ENCODE measurements at regions not wholly inside any gene's neighbourhood (a gene's known extent, or its start where the extent isn't known, plus 50 kb on each side); places are given as distances from the start of the nearest gene placed in this dataset.

- H3K4me3 ChIP-seq (ENCODE audit: low read depth in 1 of 2, low read length in 1 of 2), result no peak overlapping the region
- no peaks in the 10 kb centered on the region for H3K9me3 ChIP-seq
- no peaks in the 10 kb centered on the region for H3K4me1 ChIP-seq (ENCODE audit: control insufficient read depth in 1 of 2, insufficient read depth in 1 of 2, low read depth in 1 of 2, low read length in 1 of 2)
- no peaks in the 10 kb centered on the region for H3K27me3 ChIP-seq
- no peak overlapping the region for H3K27ac ChIP-seq
- no peaks in the 10 kb centered on the region for H3K36me3 ChIP-seq
- TF ChIP-seq CTCF (IDR thresholded peaks at IDR 0.05), result no peak
These were observed 359.0 kb downstream of the SEC23A start for GRCh38 chr14:38743966-38744584.

- Histone ChIP-seq H3K27ac (no peak overlapping the region), H3K36me3 (no peaks in the 10 kb centered on the region), H3K27me3 (no peaks in the 10 kb centered on the region), H3K9me3 (no peaks in the 10 kb centered on the region), H3K4me1 (ENCODE audit: control insufficient read depth in 1 of 2, insufficient read depth in 1 of 2, low read depth in 1 of 2, low read length in 1 of 2) (no peaks in the 10 kb centered on the region), H3K4me3 (ENCODE audit: low read depth in 1 of 2, low read length in 1 of 2) (no peak overlapping the region)
- no peak for TF ChIP-seq CTCF (IDR thresholded peaks at IDR 0.05)
These were observed 365.2 kb downstream of the SEC23A start for GRCh38 chr14:38737686-38738407.

GRCh38 chr14:38735005-38735404, 368.0 kb downstream of the SEC23A start:
- TF ChIP-seq CTCF (IDR thresholded peaks at IDR 0.05), result no peak
- Histone ChIP-seq H3K4me1 (ENCODE audit: control insufficient read depth in 1 of 2, insufficient read depth in 1 of 2, low read depth in 1 of 2, low read length in 1 of 2) (no peaks in the 10 kb centered on the region), H3K4me3 (ENCODE audit: low read depth in 1 of 2, low read length in 1 of 2) (no peak overlapping the region), H3K27ac (no peak overlapping the region), H3K27me3 (no peaks in the 10 kb centered on the region), H3K9me3 (no peaks in the 10 kb centered on the region), H3K36me3 (no peaks in the 10 kb centered on the region)

GRCh38 chr14:38731962-38732361, 371.1 kb downstream of the SEC23A start:
- Histone ChIP-seq H3K9me3 (no peaks in the 10 kb centered on the region), H3K4me3 (ENCODE audit: low read depth in 1 of 2, low read length in 1 of 2) (no peak overlapping the region), H3K4me1 (ENCODE audit: control insufficient read depth in 1 of 2, insufficient read depth in 1 of 2, low read depth in 1 of 2, low read length in 1 of 2) (no peaks in the 10 kb centered on the region), H3K27ac (no peak overlapping the region), H3K27me3 (no peaks in the 10 kb centered on the region), H3K36me3 (no peaks in the 10 kb centered on the region)
- no peak for TF ChIP-seq CTCF (IDR thresholded peaks at IDR 0.05)

- no peaks in the 10 kb centered on the region for H3K9me3 ChIP-seq
- TF ChIP-seq CTCF (IDR thresholded peaks at IDR 0.05), result no peak
- no peaks in the 10 kb centered on the region for H3K36me3 ChIP-seq
- no peaks in the 10 kb centered on the region for H3K27me3 ChIP-seq
- no peak overlapping the region for H3K27ac ChIP-seq
- peaks cover 0 to 4% of the 10 kb centered on the region in 2 experiments for H3K4me1 ChIP-seq (ENCODE audit: control insufficient read depth in 1 of 2, insufficient read depth in 1 of 2, low read depth in 1 of 2, low read length in 1 of 2)
- H3K4me3 ChIP-seq (ENCODE audit: low read depth in 1 of 2, low read length in 1 of 2), result no peak overlapping the region
These were observed 372.6 kb downstream of the SEC23A start for GRCh38 chr14:38730420-38730819.

Measured in neutrophil (primary cell).